Putamen (tissue), 1 donor: ENCODE measurements at regions not wholly inside any gene's neighbourhood (a gene's known extent, or its start where the extent isn't known, plus 50 kb on each side); places are given as distances from the start of the nearest gene placed in this dataset.

Source experiments
- DNase-seq: peaks from one replicate; pipeline ENCODE4 v3.0.0-alpha.2; 2016; ENCODE audit warnings: low spot score

DNA sequence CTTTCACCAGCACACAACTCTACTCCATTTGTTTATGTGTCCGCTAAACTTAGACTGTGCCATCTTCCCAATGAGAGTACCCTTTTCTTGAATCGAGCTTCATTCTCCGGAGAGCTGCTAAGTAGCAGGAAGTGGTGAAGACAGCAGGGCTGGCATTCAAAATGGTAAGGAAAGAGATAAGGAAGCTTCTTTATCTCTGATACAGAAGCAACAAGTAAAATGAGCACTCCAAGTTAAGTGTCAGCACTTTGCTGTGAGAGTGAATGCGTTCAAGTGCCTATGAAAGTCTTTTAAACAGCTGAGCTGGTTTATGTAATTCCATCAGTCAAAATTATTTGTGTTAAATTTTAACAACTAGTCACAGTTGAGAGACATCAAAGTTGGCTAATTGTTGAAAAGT is 386.8 kb upstream of the PTPRD start:
- DNase-seq, result no peak

DNA sequence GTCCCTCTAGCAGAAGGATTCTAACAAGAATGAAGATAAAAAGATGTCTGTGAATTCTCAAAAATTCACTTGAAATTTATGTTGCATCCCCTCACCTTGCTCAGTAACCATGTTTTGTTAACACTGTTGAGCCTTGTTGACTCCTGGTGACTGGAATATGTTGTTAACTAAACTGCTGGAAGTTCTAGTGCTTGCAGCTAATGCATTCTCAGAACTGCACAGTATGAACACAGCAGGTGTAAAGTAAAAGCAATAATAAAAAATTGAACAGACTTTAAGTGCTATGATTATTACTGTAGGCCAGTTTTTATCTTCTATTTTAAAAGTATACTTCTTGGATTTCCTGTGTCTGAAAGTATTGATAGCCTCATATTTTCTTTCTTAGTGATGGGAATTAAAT is 388.7 kb upstream of the PTPRD start:
- DNase-seq, result no peak

DNA sequence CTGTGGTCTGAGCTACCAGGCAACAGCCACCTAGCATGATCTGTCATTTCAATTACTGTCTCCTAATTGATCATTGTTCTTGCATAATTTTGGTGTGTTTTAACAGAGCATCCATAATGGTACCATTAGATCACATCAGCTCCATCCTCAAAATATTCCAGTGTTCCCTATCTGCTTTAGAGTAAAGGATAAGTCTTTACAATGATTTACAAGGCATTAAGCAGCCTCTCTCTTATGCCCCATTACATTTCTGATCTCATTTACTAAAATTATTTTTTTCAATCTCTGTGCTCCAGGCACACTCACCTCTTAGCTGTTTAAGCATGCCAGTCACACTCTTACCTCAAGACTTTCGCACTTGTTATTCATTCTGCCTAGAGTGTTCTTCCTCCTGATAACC is 389.9 kb upstream of the PTPRD start:
- no peak for DNase-seq

DNA sequence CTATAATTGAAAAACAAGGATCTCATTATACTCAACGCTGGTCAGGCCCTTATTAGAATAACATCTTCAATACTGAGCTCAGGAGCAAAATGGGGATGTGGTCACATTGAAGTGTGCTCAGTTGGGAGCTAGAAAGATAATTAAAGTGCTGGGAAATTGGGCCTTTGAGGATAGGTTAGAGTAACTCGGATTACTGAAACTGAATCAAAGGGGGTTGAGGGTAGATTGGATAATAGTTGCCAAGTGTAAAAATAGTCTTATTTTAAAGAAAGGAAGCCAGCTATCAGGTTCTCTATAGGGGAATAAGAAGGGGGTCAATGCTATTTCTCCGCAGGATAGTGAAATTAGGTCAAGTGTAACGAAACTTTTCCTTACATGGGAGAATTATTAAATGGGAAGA is 391.0 kb upstream of the PTPRD start:
- DNase-seq, result no peak

DNA sequence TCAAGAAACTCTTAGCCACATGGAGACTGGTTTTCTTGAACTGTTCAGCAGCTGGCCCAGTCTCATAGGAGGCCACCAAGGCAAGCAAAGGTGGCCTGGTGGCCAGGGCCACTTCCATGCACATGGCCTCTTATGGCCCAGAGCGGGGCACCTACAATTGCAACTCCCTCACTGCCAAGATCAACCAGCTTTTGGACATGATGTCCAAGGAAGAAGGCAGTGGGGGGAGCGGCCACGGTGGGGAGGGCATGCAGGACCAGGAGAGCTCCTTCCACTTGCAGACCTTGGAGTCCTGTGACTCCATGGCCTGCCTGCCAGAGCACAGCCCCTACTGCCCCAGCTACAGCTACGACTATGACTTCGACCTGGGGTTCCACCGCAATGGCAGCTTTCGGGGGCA is 398.9 kb upstream of the PTPRD start:
- DNase-seq, result no peak

DNA sequence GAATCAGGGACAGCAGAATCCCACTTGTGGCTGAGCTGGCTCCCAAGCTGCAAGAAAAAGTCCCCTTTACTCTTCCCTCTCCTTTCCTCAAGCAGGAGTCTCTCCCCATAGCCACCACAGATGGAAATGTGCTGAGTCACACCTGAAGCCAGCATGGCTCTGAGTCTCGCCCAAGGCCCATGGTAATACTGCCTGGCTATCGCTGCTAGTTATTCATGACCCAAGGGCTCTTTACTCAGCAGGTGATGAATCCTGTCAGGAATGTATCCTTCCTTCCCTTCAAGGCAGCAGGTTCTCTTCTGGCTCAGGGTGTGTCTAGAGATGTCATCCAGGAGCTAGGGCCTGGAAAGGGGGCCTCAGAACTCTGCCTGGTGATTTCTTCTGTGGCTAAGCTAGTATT is 403.3 kb upstream of the PTPRD start:
- no peak for DNase-seq

DNA sequence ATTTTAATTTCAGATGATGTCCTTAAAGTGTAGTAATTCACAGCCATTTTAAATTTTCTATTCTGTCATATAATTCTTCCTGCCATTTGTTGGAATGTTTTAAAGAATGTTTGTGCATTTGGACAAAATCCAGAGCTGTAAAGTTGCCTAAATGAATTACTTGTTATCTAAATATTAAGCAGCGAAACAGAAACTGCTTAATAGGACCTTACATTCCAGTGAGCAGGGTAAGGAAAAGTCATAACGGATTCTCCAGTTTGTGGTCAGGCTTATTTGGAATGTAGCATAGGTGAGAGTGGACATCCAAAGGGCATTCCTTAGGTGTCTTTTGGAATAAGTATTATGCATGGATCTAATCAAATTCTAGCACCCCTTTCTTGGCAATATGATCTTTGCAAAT is 410.4 kb upstream of the PTPRD start:
- DNase-seq, result no peak

DNA sequence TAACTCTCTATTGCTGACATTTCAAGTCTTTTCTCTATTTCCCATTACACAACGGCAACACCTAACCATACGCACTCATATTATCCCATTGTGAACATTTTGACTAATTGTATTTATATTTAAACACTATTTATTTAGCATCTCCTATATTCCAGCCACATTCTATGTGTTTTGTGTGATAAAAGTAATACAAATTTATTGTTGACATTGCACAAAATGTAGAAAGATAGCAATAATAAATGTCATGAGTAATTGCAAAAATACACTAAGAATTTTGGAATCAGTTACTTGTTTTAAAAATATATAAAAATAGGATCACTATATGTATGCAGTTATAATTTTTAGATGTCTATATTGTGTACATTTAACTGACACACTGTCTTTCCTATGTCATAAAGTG is 413.0 kb upstream of the PTPRD start:
- DNase-seq, result no peak

DNA sequence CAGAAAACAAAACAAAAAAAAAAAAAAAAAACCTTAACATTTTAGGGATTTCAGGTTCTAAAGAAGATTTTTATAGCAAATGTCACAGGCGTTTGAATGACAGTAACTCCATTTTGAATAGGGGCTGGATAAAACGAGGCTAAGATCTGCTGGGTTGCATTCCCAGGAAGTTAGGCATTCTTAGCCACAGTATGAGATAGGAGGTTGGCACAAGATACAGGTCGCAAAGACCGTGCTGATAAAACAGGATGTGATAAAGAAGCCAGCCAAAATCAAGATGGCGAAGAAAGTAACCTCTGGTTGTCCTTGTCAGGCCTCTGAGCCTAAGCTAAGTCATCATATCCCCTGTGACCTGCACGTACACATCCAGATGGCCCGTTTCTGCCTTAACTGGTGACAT is 425.6 kb upstream of the PTPRD start:
- DNase-seq, result no peak

DNA sequence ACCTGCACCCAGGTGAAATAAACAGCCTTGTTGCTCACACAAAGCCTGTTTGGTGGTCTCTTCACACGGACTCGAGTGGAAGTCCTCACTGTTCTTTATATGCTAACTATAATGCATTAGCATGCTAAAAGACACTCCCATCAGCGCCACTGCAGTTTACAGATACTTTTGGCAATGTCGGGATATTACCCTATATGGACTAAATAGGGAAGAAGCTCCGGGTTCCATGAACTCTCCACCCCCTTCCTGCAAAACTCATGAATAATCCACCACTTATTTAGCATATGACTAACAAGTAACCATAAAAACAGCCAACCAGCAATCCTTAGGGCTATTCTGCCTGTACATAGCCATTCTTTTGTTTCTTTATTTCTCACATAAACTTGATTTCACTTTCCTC is 426.2 kb upstream of the PTPRD start:
- no peak for DNase-seq

DNA sequence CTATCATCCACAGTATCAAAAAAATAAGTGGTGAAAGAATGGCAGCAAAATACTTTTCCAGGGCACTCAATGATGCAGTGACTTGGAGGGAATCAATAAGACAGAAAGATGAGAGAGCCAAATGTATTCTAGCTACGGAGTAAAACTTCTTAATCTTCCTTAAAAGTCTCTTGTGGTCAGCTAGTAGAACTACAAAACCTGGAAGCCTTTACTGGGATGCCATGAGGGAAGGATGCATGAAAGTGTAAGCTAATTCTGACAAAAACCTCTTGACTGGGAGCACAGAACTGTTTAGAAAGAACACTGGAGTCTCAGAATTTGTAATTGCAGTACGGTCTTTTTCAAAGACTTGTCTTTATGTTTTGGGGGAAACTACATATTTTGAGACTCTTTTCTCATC is 432.8 kb upstream of the PTPRD start:
- DNase-seq, result no peak

DNA sequence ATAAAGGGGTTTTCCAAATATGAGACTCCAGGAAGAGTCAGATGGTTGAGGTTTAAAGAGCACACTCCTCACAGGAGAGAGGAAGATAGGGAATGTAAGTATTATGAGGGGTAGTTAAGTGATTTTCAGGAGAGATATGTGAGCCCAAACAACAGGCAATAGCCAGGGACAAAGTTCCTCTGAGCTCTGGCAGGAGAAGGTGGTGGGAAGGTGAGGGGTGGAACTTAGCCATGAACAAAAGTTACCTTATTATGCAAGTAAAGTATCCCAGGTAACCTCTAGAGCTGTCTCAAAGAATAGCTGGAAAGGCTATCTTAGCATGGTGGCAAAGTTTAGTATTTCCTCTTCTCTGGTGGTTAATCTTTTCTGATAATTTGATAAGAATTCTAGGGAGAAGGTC is 450.5 kb upstream of the PTPRD start:
- no peak for DNase-seq

DNA sequence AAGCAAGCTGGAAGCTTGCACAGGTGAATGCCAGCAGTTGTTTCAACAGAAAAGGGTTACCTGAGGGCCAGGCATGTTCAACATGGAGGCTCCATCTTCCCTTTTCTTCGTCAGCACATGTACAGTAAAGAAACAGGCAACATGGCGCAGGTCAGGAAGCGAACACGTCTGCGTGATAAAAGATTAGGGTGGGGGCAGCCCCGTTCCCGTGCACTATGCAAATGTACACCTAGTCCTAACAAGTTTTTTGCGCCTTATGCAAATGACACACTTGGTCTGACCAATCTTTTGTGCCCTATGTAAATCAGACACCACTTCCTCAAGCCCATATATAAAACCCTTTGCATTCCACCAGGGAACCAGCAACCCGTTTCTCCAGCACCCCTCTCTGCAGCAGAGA is 452.1 kb upstream of the PTPRD start:
- DNase-seq, result no peak

DNA sequence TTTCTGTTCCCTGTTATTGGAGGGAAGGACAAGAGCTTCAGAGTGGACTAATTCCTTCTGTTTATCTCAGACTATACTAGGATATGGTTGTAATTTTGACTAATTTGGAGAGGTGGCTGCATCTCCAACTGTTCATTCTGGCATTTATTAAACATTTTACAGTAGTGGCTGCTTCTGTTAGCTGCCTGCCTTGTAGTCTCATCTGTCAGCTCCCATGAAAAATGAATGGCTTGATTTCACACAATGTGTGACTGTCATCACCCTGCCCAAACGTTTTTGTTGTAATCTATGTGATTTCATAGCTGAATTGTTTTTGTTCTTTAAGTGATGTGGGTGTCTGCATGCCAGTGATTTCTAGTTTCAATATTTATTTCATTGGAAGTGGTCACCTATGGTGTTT is 459.4 kb upstream of the PTPRD start:
- DNase-seq, result no peak

DNA sequence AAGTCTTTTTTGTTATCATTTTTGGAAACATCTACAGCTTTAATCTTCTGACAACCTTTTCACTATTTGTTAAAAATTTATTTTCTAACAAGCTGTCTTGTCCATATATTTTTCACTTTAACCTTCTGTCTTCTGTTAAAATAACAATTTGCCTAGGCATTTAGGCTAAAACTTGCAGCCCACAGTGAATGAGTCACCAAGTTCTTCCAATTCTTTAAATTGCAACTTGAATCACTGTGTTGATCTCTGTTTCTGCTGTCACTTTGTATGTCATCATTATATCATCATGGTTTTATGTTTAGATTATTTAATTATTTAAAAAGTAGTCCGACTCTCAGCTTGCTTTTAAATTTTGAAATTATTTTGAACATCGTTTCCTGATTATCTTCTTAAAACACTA is 473.8 kb upstream of the PTPRD start:
- DNase-seq, result peak; percentile 23

DNA sequence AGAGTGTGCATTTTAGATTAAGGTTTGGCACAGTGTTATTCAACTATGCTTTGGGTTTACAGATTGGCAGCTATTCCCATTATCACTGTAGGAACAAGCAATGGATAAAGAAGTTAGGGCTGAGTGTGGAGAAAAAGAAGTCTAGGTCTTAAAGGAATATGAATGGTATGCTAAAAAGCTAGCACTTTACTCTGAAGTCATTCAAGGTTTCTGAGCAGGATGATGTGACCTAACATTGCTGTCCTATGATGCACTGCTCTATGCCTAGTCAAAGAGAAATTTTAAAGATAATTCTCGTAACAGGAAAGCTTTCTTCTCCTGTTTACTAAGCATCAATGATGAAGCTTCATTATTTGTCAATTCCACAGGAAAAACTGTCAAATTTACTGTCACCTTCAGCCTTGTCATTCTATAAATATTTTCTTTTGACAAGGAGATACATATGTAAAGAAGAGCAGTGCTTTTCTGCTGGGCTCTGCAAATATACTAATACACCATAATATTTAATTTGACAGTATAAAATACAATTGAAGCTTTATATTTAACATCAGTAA is 476.1 kb upstream of the PTPRD start:
- DNase-seq, result no peak

DNA sequence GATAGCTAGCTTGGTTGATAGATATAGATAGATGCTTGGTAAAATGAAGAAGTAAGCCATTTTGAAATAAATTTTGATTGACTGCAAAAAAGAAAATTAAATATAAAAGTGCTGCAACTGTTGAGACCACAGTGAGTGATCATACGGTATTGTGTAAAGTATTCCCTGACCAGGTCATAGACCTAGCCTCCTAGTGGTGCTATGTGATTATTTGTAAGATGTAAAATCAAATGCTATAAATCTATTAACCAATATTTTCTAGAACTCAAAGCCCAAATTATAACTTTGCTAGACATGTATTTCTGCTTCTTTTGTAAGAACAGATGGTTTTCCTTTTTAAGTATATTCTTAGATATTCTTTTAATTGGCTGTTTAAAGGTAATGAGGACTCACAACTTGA is 480.2 kb upstream of the PTPRD start:
- DNase-seq, result no peak

DNA sequence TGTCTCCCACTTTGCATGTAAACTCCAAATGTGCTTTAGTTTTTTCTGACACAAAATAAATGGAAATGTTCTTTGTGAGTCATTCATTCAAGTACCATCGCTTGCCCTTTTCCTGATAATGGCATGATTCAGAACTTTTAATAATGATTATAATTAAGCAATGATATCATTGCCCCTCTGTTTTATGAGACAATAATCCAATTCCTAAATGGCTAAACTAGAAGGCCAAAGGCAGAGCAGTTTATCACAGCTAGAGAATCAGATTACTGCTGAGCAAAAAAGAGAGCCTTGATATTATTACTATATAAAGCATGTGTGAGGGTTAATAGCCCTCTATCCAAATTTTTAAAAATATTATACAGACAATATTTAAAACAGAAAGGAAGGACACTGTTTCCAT is 484.2 kb upstream of the PTPRD start:
- DNase-seq, result no peak

DNA sequence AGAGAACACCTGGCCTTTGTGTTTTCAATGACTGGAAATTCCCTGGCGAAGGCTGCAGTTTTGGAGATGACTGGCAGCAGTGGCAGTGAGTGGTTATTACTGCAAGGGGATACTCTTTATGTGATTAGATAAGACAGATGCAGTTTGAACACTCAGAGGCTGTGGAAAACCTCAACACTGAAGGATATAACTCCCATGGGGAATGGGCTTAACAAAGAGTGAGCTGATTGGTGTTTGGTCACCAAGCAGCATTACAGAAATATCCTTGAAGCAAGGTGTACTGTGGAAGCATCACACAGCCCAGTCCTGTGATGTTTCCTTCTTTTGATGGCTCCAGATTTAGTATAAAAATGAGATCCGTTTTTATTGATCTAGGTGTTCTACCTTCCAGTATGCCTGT is 490.7 kb upstream of the PTPRD start:
- no peak for DNase-seq

DNA sequence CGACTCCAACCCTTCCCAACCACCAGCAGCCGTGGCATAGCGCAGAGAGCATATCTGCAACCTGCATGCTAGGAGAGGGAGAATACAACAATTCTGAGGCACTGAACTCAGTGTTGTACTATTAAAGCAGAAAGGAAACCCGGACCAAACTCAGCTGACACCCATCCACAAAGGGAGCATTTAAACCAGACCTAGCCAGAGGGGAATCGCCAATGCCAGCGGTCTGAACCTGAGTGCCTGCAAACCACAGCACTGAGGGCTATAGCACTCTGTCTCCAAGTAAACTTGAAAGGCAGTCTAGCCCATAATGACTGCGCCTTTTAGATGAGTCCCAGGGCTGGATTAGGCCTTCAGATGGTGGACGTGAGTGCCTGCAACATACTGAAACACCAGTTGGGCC is 494.4 kb upstream of the PTPRD start:
- no peak for DNase-seq

DNA sequence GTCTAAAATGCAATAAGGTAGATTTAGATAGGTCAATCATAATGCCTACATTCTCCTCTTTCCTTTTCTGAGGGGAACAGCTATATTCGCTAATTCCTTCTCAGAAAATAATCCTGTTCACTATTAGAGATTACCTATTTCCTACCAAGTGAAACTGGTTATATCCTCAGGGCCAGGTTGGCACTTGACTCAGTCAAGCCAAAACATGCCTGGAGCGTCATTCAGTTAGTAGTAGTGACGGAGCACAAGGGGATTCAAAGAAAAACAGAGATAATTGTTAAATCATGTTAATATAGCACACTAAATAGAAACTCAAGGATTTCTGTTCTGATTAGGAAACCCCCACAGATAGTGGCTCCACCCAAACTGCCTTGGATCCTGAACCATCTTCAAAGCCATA is 515.4 kb upstream of the PTPRD start:
- no peak for DNase-seq

DNA sequence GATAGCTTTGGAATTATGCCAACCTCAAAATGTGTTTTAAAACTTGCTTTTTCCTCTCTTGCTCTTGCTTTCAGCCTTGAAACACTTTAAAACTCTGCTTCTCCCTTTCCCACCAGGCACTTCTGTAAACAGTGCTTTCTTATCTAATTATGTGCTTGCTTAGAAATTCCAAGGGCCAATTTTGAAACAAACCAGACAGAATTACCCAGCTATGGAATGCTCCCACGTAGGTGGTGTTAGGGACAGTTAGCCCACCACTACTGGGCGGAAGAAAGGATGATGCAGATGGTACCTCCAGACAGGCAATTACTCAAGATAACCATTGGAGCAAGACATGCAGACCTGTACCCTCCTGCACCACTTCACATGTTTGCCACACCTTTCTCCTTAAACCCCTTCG is 523.0 kb upstream of the PTPRD start:
- DNase-seq, result no peak

DNA sequence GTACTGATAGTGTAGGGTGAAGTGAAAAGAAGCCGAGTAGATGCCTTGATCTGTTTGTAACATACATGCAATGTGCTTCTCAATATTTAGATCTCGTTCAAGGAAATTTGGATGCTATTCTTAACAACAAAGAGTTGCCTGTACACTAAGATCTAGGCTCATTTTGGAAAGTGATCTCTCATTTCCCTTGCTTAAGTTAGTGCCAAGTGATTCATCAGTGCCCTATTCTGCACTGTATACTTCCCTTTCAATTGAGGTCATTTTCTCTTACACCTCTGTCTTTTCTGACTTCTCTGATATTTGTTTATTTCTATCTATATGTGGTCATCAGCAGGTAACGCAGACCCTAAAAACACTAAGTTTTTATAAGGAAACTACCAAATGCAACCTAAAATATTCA is 528.6 kb upstream of the PTPRD start:
- no peak for DNase-seq

DNA sequence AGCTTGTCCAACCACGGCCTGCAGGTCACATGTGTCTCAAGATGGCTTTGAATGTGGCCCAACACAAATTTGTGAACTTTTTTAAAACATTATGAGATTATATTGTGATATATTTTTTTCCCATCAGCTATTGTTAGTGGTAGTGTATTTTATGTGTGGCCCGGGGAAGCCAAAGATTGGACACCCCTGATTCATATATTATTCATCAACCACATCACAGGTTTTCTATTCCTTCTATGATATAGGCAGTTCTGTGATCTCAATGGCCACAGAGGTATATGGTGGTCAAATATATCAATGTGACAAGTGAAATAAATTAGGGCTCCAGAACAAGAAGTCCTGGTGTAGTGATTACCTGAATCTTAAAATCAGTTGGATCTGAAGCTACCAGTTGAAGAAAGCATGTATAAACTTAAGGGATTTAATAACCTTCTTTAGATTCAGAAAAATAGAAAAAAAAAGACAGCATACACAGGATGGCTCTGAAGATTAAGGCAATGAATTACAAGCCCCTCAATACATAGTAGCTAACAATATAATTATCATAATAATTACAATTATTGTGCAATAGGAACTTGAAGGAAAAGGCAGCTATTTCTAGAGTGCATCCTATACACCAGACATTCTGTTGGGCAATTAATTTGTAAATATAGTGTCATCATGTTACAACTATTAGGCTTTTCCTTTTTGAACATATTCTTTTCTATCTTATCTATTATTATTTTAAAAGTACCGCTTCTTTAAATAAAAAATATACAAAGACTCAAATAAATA is 530.4 kb upstream of the PTPRD start:
- no peak for DNase-seq
